ENCODE measurements at regions not wholly inside any gene's neighbourhood (a gene's known extent, or its start where the extent isn't known, plus 50 kb on each side); places are given as distances from the start of the nearest gene placed in this dataset.

DNA sequence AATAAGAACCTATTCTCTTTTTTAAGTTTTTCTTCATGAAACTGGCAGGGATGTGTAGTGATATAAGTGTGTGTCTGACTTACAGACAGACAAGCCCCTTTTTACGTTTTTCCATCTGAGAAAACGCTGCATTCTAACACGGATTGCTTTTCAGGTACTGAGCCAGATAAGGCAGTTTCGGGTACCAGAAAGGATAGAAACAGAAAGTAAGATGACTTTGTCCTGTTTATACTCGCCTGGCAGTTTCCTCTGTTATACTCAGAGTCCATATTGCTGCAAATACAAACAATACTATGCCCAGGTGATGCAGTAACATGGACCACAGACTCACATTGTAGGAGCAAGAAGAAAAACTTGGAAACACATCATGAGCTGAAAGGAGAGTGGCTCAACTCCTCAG lies 2320.6 kb upstream of the AGA start:
- no peak overlapping the region for H3K27ac ChIP-seq
- TF ChIP-seq, protein P1, sequence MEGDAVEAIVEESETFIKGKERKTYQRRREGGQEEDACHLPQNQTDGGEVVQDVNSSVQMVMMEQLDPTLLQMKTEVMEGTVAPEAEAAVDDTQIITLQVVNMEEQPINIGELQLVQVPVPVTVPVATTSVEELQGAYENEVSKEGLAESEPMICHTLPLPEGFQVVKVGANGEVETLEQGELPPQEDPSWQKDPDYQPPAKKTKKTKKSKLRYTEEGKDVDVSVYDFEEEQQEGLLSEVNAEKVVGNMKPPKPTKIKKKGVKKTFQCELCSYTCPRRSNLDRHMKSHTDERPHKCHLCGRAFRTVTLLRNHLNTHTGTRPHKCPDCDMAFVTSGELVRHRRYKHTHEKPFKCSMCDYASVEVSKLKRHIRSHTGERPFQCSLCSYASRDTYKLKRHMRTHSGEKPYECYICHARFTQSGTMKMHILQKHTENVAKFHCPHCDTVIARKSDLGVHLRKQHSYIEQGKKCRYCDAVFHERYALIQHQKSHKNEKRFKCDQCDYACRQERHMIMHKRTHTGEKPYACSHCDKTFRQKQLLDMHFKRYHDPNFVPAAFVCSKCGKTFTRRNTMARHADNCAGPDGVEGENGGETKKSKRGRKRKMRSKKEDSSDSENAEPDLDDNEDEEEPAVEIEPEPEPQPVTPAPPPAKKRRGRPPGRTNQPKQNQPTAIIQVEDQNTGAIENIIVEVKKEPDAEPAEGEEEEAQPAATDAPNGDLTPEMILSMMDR (conservative IDR thresholded peaks at IDR 0.05), result no peak
- TF ChIP-seq ZFX (IDR thresholded peaks at IDR 0.05), result no peak

DNA sequence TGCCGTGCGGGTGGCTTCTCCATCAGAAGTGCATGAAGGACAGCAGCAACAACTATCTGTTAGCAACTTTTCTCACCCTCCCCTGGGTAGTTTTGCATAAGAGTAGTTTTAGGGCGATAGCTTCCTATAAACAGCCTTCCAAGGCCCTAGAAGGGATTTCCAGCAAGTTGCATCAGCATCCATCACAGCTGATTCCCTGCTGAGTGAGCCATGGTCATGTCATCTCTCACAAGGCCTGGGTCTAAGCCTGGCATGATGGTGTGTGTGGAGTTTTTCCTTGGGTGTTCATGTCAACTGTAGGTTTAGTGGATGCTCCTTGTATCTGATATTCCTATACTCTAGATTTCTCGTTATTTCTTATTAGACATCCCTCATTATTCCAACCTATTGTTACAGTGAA lies 2324.7 kb upstream of the AGA start:
- H3K27ac ChIP-seq, result no peak overlapping the region
- no peak for TF ChIP-seq ZFX (IDR thresholded peaks at IDR 0.05)
- TF ChIP-seq, protein P1 (conservative IDR thresholded peaks at IDR 0.05), result no peak

DNA sequence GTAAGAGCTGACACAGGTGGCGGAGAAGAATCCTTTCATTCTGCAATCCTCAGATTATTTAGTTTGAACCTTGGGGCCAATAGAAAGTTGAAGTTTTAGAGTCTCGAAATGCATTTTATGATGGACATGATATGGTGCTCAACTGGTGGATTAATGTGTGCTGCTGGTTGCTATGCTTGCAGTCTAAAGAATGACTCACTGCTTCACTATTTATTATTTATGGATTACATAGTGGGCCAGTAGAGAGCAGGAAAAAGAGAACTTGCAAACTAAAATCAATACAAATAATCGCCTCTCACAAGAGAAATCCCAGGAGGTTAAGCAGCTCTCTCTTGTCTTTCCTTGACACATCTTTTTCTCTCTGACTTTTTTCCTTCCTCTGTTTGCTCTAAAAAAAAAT lies 2326.8 kb upstream of the AGA start:
- no peak overlapping the region for H3K27ac ChIP-seq
- no peak for TF ChIP-seq ZFX (IDR thresholded peaks at IDR 0.05)
- TF ChIP-seq, protein P1 (conservative IDR thresholded peaks at IDR 0.05), result no peak

DNA sequence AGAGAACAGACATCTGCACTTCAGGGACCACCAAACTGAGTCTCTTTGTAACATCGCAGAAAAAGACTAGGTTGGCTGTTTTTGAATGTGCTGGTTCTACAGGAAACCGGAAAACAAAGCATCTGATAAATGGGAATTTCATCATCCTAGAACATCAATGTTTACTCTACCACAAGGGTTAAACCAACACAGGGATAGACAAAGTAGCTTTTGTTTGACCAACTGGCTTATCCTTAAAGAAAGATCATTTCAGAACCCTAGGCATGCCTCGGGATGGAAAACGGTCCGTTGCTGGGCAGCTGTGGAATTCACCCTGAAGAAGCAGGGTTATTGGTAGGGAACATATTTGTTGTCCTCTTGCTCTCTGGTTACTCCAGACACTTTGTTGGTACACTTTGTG lies 2355.5 kb upstream of the AGA start:
- H3K27ac ChIP-seq, result no peak overlapping the region
- TF ChIP-seq, protein P1 (conservative IDR thresholded peaks at IDR 0.05), result no peak
- TF ChIP-seq ZFX (IDR thresholded peaks at IDR 0.05), result no peak

DNA sequence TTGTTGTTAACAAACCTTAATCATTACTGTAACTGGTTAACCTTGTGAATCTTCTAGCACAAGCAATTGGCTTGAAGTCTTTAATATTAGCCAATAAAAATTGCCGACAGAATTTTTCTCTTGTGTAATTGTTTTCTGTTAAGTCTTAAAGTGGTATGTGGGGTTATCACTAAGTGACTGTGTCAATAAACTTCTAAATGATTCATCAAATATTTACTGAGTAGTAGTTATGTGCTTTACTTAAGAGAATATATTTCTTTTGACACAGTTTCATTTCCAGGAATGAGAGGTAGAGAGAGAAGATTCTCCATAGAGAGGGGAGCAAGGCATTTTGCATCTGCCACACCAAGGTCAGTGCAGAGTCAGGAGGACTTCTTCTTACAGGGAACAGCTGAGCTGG lies 2361.6 kb upstream of the AGA start:
- TF ChIP-seq ZFX (IDR thresholded peaks at IDR 0.05), result no peak
- TF ChIP-seq, protein P1 (conservative IDR thresholded peaks at IDR 0.05), result no peak
- no peak overlapping the region for H3K27ac ChIP-seq

DNA sequence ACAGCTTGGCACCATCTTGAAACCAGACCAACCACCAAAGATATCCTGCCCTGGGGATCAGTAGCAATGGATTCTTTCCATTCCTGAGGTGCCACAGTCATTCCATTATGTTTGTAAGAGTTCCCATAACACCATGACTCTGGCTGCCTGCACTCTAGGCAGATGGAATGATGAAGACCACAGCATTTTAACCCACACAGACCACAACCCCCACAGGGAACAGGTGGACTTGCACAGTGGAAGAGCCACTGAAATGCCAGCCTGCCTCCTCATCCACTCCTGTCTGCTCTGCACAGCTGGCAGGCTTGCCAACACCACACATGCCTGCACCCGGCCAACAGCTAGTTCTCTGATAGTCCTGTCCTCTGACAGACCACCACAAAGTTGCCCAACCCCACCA lies 2362.2 kb upstream of the AGA start:
- no peak overlapping the region for H3K27ac ChIP-seq
- TF ChIP-seq, protein P1 (conservative IDR thresholded peaks at IDR 0.05), result no peak
- TF ChIP-seq ZFX (IDR thresholded peaks at IDR 0.05), result no peak

DNA sequence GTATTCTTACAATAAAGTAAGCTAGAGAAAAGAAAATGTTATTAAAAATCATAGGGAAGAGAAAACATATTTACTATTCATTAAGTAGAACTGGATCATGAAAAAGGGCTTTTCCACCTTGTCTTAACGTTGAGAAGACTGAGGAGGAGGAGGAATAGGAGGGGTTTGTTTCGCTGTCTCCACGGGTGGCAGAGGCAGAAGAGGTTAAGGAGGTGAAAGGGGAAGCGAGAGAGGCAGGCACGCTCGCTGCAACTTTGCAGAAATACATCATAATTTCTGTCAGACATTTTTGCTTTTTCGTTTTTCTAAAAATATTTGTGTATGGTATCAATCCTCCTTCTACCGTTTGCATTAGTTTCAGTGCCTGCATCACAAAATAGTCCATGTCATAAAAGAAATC lies 2375.1 kb upstream of the AGA start:
- TF ChIP-seq ZFX (IDR thresholded peaks at IDR 0.05), result no peak
- TF ChIP-seq, protein P1 (conservative IDR thresholded peaks at IDR 0.05), result no peak
- H3K27ac ChIP-seq, result no peak overlapping the region

All from C4-2B (cell line).